NCI-H2081 (cell line): ENCODE measurements at regions not wholly inside any gene's neighbourhood (a gene's known extent, or its start where the extent isn't known, plus 50 kb on each side); places are given as distances from the start of the nearest gene placed in this dataset.
A peak's percentile ranks its signal among the peaks of the same experiment; 100 is the strongest.

ENCODE experiments used
- DNase-seq, 2 experiments: peaks; one replicate each; lab custom pipeline; 2025; lab: John Stamatoyannopoulos, UW

DNA sequence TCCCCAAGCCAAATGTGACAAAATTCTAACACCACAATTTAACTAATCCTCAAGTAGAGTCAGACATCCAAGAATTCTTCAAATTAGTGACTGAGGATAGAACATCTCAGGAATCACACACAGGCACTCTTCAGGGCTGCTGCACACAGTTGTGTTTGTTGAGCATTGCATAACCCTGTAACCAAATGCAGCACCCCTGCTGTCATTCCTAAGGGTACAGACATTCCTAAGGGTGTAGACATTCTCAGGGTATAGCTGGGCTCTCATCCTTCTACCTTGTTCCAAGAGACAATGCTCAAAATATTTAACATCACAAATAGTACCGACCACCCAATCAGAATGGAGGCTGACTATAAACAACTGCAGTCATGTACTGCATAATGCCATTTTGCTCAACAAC lies 107.1 kb upstream of the UBE2E2 start:
- no peak for DNase-seq

DNA sequence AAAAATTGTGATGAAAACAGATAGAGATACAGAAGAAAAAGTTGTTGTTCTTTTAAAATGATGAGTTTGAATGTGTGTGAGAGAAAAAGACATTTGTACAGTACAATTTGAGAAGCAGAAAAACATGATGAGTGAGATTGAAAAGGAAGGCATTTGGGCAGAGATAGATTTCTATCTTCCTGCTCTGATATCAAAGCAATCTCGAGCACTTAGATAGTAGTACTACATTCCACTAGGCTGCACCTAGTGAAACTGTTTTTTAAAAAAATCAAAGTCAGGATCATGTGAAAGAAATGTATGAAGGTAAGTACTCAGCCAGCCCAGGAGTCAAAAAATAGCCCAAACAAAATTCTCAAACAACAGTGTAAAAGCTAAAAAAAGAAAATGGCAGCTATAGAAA lies 104.1 kb upstream of the UBE2E2 start:
- DNase-seq, result no peak

DNA sequence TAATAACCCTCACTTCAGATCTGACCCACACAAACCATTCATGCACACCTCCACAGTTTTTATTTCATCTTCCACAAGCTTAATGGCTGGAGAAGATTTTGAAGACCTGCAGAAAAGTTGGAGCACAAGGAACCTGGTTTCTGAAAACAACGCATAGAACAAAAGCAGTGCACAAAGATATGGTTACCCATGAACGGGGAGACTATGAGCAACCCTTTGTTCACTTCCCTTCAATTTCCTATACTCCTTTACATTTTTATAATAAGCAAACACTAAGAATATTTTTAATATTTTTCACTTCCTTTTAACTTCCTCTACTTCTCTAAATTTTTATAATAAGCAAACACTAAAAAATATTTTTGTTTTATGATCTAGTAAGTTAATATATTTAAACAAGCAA lies 103.5 kb upstream of the UBE2E2 start:
- no peak for DNase-seq

DNA sequence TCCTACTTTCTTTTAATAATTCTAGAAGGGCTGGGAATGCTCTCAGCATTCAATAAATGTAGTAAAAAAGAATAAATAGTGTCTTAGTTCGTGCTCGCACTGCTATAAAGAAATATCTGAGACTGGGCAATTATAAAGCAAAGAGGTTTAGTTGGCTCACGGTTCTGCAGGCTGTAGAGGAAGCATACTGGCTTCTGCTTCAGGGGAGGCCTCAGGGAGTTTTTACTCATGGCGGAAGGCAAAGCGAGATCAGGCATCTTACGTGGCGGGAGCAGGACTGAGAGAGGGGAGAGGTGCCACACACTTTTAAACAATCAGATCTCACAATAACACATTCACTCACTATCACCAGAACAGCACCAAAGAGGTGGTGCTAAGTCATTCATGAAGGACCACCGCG lies 103.0 kb upstream of the UBE2E2 start:
- DNase-seq, result no peak

DNA sequence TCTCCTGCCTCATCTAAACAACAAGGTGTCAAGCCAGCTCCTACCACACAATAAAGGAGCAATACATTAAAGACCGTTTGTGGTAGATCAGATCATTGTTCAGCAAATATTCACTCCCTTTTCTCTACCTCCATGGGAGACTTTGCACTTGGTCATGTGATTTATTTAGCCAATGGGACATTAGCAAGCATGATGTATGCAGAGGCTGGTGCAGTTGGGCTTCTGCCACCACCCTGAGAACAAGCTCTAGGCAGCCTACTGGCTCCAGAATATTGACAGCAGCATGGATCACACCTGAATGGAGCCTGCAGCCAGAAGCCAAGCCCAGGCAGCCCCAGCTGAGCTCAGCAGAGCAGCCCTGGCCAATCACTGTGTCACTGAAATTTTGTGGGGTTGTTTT lies 99.4 kb upstream of the UBE2E2 start:
- DNase-seq, result peak in 1 of 2 experiments; percentile 10

DNA sequence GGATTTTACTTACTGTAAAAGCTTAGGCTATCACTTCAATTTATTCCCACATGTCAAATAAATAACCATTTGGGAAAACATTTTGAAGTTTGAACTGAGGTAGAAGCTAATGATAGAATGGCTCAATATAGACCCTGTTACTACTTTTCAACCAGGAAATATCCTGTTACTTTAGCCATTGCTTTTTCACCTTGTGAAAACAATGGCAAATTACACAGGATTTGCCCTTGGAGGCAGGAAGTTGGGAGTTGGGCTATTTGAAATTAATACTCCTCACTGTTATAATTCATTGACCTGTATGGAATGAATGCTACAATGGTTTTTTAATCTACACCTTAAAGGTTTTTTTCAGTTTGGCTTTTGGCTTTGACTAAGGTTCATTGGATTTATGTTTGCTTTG lies 98.1 kb upstream of the UBE2E2 start:
- peak in 1 of 2 experiments; percentile 13 for DNase-seq

DNA sequence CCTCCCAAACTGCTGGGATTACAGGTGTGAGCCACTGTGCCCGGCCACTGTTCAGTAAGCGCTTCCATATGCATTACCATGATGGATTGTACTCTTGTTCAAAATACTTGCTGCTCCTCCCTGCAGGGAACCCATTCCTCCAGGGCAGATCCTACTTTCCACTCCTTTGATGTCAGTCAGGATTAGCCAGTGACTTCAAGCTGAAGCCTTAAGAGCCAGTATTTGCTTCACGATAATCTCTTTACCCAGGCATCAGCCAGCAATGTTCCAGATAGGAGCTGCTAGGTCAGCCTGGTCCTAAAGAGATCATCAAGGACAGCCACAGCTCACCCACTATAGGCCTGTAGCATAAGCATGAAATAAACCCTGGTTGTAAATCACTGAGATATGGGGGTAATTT lies 96.5 kb upstream of the UBE2E2 start:
- DNase-seq, result no peak

DNA sequence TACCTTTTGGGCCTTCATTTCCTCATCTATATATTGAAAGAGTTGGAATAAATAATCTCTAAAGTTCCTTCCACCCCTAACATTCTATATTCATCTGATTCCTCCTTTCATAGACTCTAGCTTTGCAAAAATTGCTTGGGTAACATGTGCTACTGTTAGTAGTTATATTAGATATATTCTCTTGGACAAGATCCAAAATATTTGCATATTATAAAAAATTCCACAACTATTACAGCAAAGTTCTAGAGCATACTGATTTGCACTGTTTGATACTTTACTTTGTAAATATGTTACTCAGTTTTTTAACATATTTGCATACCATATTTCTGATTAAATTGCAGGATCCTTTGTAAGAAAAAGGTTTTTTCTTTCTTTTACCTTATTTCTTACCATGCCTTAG lies 95.9 kb upstream of the UBE2E2 start:
- DNase-seq, result no peak

DNA sequence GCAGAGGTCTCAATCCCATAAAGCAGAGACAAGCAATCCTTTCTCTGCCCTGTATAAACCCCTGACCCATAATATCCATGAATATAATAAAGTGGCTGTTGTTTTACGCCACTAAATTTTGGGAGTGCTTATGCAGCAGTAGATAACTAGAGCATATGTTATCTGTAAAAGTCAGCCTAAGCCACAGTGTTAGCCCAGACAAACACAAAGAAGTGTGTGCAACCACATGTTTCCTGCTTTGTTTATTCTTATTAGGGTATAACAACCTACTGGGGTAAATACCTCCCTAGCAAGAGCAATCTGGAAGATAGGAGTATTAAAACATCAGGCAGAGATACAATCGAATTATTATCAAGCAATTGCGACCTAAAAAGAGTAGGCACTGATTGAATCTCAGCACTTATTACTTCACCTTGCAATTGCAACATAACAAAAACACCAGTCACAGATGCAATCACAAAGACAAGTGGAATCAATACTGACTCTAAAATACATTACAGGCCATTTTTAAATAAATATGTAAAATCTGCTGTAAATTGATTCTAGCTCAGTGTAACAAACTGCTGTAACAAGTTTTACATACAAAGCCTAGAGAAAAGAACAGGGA lies 94.6 kb upstream of the UBE2E2 start:
- no peak for DNase-seq

DNA sequence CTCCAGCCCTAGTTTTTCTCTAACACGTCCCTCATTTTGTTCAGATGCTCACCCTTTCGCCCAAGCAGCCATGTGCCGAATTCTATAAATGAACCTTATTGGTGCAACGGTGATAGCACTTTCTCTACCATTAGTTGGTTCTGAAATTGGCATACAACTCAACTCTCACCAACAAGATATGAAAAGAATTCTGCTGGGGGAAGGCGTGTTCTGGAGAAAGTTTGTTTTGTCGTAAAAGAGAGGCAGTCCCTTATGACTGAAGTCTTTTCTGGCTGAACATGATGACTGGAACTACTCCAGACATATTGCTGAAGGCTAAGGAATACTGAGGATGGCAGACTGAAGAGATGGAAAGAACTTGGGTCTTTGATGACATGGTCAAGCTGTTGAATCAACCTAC lies 91.8 kb upstream of the UBE2E2 start:
- no peak for DNase-seq

DNA sequence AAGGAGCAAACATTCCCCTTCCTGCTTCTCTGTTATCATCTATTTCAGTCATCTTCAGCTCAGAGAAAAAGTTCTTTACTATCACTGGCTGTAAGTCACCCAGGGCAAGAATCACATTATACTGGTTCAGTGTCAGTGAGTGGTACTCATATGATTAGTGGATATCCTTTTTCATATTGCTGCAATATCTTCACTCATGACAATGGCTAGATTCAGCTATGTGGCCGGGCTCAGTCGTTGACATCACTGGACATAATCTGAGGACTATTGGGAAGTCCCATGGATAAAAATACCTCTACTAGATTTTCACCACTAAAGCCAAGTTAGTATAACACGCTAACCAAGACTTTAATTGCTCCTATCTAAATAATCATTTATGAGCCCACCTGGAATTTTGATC lies 91.3 kb upstream of the UBE2E2 start:
- DNase-seq, result no peak

DNA sequence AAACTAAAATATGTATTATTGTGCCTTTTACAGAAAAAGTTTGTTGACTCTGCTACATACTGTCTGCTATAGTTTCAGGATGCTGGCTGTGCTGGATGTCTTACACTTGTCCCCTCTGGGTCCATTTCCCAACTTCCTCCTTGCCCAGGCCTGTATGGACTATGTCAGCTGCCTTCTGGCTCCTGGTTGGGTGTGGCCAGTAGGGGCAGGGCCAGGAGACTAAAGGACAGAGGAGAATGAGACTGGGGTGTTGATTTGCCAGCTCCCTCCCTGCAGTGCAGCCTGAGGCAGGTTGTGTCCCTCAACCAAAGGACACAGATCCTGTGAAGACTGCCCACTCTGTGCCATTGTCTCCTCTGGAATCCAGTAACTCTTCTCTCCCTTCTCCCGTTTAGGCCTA lies 90.6 kb upstream of the UBE2E2 start:
- no peak for DNase-seq

DNA sequence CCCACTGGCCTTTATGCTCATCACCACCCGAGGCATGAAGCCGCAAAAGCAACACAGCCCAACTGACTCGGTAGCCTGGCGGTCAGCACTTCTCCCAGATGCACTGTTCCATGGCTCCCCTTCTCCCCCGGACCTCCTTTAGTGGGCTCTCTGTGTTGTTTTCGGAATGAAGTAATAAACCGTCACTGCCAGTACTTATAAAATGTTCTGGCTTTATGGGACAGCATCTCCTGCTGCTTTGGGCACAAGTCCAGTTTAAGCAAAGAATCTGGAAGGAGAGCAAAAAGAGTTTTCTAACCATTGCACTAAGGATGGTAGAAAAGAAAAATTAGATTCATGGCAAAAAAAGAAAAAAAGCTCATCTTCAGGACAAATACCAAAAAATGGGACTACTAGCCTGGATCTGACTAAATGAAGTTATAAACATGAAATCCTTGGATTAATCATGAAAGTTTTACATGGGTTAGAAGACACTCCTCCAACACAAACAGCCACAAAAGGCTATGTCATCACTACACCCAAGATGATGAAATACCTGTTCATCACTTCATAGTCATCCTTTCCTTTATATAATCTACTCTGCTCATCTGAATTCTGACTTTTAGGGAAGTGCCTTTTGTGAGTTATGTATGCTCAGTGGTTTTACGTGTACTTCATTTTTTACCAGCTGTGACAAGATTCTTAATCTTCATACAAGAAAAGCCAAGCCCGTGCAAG lies 89.5 kb upstream of the UBE2E2 start:
- DNase-seq, result no peak

DNA sequence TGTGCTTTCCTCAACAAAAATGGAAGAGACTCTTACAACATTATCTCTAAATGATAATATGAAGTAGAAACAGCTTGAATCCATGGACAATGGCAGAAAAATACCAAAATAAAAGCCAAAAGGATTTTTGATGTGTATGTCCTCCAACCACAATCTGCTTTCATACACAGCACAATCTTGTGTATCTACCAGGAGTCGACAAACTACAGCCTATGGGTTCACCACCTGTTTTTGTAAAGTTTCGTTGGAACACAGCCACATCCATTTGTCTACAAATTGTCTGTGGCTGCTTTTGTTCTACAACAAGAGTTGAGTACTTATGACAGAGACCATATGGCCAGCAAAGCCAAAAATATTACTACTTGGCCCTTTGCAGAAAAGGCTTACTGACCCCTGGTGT lies 88.7 kb upstream of the UBE2E2 start:
- no peak for DNase-seq

DNA sequence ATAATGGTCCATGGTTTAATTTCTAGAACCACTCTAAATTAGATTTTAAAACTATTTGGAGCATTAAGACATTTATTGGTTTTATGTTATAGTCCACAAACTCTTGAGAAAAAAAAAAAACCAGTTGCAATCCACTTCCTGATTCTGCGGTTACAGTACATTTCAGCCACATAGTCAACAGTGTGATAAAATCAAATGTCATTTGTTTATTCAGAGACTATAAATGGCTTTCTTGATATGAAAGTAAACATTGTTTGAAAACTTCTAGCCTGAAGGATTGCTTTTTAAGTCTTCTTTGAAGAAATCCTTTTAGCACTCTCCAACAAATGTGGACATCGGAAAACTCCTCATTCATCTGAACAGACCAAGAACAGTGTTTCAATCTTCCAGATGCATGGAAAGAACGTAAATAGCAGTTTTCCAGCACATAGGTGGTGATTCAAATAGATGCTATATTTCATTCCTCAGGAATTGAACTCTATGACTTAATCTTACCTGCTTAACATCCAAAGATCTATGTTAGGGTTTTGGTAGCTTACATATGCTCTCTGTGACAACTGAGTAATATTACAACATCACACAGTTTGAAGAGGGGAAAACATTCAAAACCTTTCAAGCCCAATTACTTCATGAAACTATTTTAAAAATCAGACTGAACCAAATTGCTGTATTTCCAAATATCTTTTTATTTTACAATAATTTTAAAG lies 87.8 kb upstream of the UBE2E2 start:
- no peak for DNase-seq

DNA sequence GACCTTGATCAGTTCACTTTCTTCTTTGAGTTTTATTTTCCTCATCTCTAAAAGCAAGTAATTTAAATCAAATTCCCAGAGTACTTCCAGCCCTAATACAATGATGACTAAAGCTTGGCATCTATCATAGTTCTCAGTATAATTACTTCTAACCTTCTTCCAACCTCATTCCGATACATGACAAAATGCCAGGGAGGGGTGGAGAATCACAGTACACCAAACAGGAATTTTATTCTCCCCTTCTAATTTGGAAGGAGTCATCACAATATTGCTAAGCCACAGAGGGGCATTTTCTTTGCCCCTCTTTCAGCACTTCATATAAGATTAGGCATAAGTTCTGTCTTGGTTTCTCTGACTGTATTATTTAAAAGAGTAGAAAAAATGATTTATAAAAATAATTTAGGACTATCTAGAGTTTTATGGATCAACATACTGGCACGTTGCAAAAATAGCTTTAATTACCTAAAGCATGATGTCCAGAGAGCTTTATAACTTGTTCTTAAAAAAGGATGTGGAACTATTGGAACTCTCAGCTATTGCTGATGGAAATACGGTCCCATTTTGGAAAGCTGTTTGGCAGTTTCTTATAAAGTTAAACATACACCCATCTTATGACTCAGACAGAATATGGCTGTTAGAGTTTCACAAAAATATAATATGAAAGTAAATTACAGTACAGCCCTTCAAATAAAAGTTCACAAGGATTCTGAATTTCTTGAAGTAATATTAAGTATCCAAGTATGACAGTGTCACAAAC lies 86.9 kb upstream of the UBE2E2 start:
- DNase-seq, result no peak

DNA sequence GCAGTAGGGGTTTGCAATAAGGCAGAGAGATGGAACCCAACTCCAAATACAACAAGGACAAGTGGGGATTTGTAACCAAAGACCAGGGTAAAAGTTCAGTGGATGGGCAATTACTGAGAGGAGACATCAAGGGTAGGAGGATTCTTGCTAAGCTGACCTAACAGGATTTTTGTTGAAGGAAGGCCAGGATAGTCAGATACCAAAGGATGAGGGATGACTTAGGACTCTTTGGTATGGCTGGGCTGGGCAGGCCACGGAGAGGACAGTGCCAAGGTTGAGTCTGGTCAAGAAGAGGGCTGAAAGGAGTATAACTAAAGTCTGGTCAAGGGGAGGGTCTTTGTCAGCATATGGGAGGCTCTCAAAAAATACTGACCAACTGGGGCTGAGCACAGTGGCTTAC lies 85.3 kb upstream of the UBE2E2 start:
- no peak for DNase-seq

DNA sequence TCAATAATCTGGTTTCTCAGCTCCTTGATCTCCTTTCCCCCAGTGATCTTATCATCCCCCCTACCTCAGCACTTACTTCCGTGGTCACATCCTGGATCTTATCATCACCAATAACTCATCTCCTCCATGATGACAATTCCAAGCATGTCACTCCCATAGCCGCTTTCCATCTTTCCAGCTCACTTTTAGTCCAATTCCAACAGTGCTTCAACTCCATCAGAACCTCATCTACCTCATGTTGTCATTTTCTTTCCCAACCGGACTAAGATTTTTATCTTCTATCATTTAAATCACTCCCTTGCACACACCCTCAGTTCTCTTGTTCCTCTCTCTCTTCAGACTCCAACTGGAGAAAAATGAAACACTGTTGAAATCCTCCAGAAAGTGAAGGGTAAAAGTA lies 75.9 kb upstream of the UBE2E2 start:
- no peak for DNase-seq

DNA sequence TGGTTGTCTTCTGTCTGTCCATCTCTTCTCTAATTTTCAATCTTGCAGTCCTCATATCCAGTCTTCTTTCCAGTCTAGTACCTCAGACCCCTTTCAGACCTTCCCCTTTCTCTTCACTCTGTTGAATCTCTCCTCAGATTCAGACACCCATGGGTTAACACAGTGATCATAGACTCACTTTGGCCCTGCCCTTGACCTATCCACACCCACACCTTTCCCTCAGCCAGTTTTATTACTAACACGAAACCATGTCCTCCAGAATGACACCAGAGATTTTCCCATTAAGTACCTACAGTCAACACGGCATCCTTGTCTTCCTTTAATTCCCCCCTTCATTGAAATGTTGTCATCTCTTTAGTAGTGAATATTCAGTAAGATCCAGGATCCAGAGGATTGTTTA lies 74.5 kb upstream of the UBE2E2 start:
- no peak for DNase-seq

DNA sequence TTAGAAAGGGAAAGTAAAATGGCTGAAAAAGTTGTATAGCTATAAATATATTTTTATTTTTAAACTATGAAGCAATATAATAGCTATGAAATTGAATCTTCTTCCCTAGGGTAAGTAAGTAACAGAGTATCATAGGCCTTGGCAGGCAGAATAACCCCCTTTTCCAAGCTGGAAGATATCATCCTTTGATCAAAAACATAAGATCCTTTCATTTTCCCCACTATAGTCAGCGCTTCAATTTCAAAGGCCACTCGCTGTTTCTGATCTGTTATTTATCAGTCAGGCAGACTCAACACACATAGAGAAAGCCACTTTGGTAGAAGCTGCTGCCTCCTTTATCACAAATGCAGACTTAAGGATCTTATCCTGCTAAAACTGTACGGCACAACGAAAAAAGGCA lies 74.0 kb upstream of the UBE2E2 start:
- no peak for DNase-seq

DNA sequence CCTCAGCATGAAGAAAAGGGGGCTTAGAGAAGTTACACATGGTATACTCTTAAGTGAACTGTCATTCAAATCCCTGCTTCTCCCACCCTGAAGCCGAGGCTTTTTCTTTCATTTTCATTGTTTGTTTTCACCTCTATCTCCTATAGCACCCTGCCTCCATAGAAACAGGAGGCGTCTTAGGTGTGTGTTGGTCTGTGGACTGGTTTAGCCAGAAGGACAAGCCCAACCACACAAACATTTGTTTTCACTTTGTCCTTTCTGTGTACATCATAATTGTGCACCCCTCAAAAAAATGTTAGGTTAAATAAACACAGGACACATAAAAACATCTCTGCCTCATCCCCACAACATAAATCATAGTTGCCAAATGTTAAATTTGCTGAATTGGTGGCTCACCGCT lies 73.3 kb upstream of the UBE2E2 start:
- DNase-seq, result no peak

DNA sequence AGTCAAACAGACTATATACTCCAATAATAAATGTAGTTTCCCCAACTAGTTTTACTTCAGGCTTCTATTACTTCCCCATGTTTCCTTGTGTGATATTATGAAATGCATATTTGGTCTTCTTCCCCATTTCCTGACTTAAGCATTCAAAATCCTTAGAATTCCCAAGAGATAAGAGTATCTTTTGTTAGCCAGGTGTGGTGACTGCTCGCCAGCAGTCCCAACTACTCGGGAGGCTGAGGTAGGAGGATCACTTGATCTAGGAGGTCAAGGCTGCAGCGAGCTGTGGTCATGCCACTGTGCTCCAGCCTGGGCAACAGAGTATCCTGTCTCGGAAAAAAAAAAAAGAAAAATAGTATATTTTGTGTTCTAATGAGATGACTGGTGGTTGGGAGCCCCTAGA lies 72.7 kb upstream of the UBE2E2 start:
- no peak for DNase-seq
